H1 (cell line): ENCODE measurements at regions not wholly inside any gene's neighbourhood (a gene's known extent, or its start where the extent isn't known, plus 50 kb on each side); places are given as distances from the start of the nearest gene placed in this dataset.

Source experiments
- CTCF ChIA-PET: fragments of 300-600 bp; sonication (Branson Sonifier 250); formaldehyde crosslinking; loops from one replicate; lab custom pipeline; 2021; ENCODE audit not compliant: partially characterized antibody; lab: Charles Lee
- POLR2A ChIA-PET: fragments of 300-600 bp; sonication (Branson Sonifier 250); formaldehyde crosslinking; loops from one replicate; lab custom pipeline; 2021; ENCODE audit warnings: inconsistent platforms; ENCODE audit not compliant: partially characterized antibody; lab: Charles Lee
- DNase-seq, 2 experiments: peaks; one replicate each; pipeline versions ENCODE4 v3.0.0 to v3.0.0-alpha.2; 2010 to 2022; ENCODE audit warnings: low spot score in 2 of 2, low read depth in 1 of 2, mixed read lengths in 1 of 2
- FAIRE-seq: peaks from 2 replicates; lab custom pipeline; 2011; peaks lifted over from hg19 to GRCh38; lab: Jason Lieb, UNC
- H2AFZ ChIP-seq: 2 replicates; pipeline ENCODE4 v1.8.1; 2012; ENCODE audit warnings: low read length, inconsistent platforms
- H2AK5ac ChIP-seq: 2 replicates; pipeline ENCODE4 v1.6.1; 2013; ENCODE audit warnings: low read depth, low read length
- H2BK120ac ChIP-seq: replicated peaks from 2 replicates; pipeline ENCODE3; 2013; ENCODE audit warnings: low read depth, low read length, inconsistent platforms
- H2BK12ac ChIP-seq: 2 replicates; pipeline ENCODE4 v1.6.1; 2013; ENCODE audit warnings: low read depth, low read length
- H2BK15ac ChIP-seq: 2 replicates; pipeline ENCODE4 v1.6.1; 2013; ENCODE audit warnings: low read length
- H2BK20ac ChIP-seq: 2 replicates; pipeline ENCODE4 v1.6.1; 2013; ENCODE audit warnings: low read length
- H2BK5ac ChIP-seq: 2 replicates; pipeline ENCODE4 v1.6.1; 2013; ENCODE audit warnings: low read depth, low read length
- H3K14ac ChIP-seq: 2 replicates; pipeline ENCODE4 v1.6.1; 2013; ENCODE audit warnings: inconsistent platforms; ENCODE audit not compliant: insufficient read length
- H3K18ac ChIP-seq: 2 replicates; pipeline ENCODE4 v1.6.1; 2013; ENCODE audit warnings: low read length; ENCODE audit errors: extremely low read depth
- H3K23ac ChIP-seq: 2 replicates; pipeline ENCODE4 v1.6.1; 2013; ENCODE audit warnings: inconsistent platforms; ENCODE audit not compliant: insufficient read length
- H3K23me2 ChIP-seq: 2 replicates; pipeline ENCODE4 v1.6.1; 2013; ENCODE audit warnings: low read depth, low read length
- H3K27ac ChIP-seq: 2 replicates; pipeline ENCODE4 v1.6.1; 2011; ENCODE audit warnings: low read depth, low read length, inconsistent platforms
- H3K27me3 ChIP-seq, 4 experiments: replicated peaks in 1 of 4; 1 replicate in 1 of 4; 2 replicates in 3 of 4; pipeline versions ENCODE4 v1.6.1 to v1.8.1; 2011 to 2013; ENCODE audit warnings: low read length in 3 of 4, mild to moderate bottlenecking in 3 of 4, inconsistent platforms in 2 of 4, mixed read lengths in 2 of 4, moderate library complexity in 1 of 4; ENCODE audit not compliant: control insufficient read depth in 3 of 4, insufficient read depth in 3 of 4; ENCODE audit errors: extremely low read depth in 1 of 4
- H3K36me3 ChIP-seq, 4 experiments: 2 replicates each; pipeline versions ENCODE4 v1.6.1 to v1.8.1; 2011 to 2013; ENCODE audit warnings: mild to moderate bottlenecking in 4 of 4, low read length in 3 of 4, moderate library complexity in 2 of 4, control low read depth in 1 of 4, inconsistent platforms in 1 of 4; ENCODE audit not compliant: insufficient read depth in 4 of 4, control insufficient read depth in 2 of 4
- H3K4ac ChIP-seq: replicated peaks from 2 replicates; pipeline ENCODE3; 2013; ENCODE audit warnings: low read length, low read depth, mixed read lengths, inconsistent platforms; ENCODE audit not compliant: insufficient read length
- H3K4me1 ChIP-seq, 4 experiments: replicated peaks in 1 of 4; 1 replicate in 1 of 4; 2 replicates in 3 of 4; pipeline versions ENCODE4 v1.6.1 to v1.8.1; 2011 to 2013; ENCODE audit warnings: low read length in 3 of 4, inconsistent platforms in 2 of 4, mixed read lengths in 1 of 4; ENCODE audit not compliant: insufficient read depth in 4 of 4, control insufficient read depth in 3 of 4
- H3K4me2 ChIP-seq, 2 experiments: 2 replicates each; pipeline versions ENCODE4 v1.6.1 to v1.8.1; 2011 to 2013; ENCODE audit warnings: low read depth in 2 of 2, low read length in 2 of 2, control low read depth in 1 of 2, inconsistent platforms in 1 of 2, mild to moderate bottlenecking in 1 of 2; ENCODE audit not compliant: insufficient read depth in 1 of 2
- H3K4me3 ChIP-seq, 4 experiments: fragments of 200-600, 300-600 bp in 1 of 4; sonication (generic), shearing (Covaris generic), sonication (Bioruptor Twin) in 1 of 4; 2 replicates each; pipeline versions ENCODE4 v1.5.1 to v1.8.1; 2011 to 2016; ENCODE audit warnings: low read length in 4 of 4, low read depth in 3 of 4, control low read depth in 2 of 4, inconsistent platforms in 2 of 4, mild to moderate bottlenecking in 2 of 4, mixed read lengths in 1 of 4, moderate library complexity in 1 of 4; ENCODE audit not compliant: insufficient read depth in 2 of 4; ENCODE audit errors: extremely low read depth in 1 of 4
- H3K56ac ChIP-seq: replicated peaks from 2 replicates; pipeline ENCODE3; 2013; ENCODE audit warnings: low read depth, mild to moderate bottlenecking, mixed read lengths, low read length, inconsistent platforms; ENCODE audit not compliant: insufficient read length
- H3K79me1 ChIP-seq: 2 replicates; pipeline ENCODE4 v1.6.1; 2013; ENCODE audit warnings: low read depth, low read length, control low read depth
- H3K79me2 ChIP-seq, 2 experiments: 2 replicates each; pipeline versions ENCODE4 v1.6.1 to v1.8.1; 2012 to 2013; ENCODE audit warnings: low read length in 2 of 2, mild to moderate bottlenecking in 2 of 2, inconsistent platforms in 1 of 2; ENCODE audit not compliant: insufficient read depth in 2 of 2, control insufficient read depth in 1 of 2
- H3K9ac ChIP-seq, 4 experiments: replicated peaks in 1 of 4; 1 replicate in 1 of 4; 2 replicates in 3 of 4; pipeline versions ENCODE4 v1.6.1 to v1.8.1; 2011 to 2013; ENCODE audit warnings: low read depth in 3 of 4, low read length in 3 of 4, control low read depth in 2 of 4, mild to moderate bottlenecking in 2 of 4, moderate library complexity in 2 of 4, inconsistent platforms in 1 of 4; ENCODE audit errors: extremely low read depth in 1 of 4
- H3K9me3 ChIP-seq, 2 experiments: 2 replicates each; pipeline versions ENCODE4 v1.6.1 to v1.8.1; 2012 to 2013; ENCODE audit warnings: mild to moderate bottlenecking in 2 of 2, moderate library complexity in 2 of 2, control low read depth in 1 of 2, inconsistent platforms in 1 of 2, low read depth in 1 of 2, low read length in 1 of 2, mixed read lengths in 1 of 2; ENCODE audit not compliant: insufficient read depth in 2 of 2
- H4K20me1 ChIP-seq, 2 experiments: replicated peaks in 1 of 2; 2 replicates each; pipeline versions ENCODE3 to v1.8.1; 2011 to 2013; ENCODE audit warnings: inconsistent platforms in 2 of 2, low read length in 2 of 2, mild to moderate bottlenecking in 1 of 2; ENCODE audit not compliant: insufficient read depth in 2 of 2, control insufficient read depth in 1 of 2
- H4K5ac ChIP-seq: 2 replicates; pipeline ENCODE4 v1.6.1; 2013; ENCODE audit warnings: low read length, low read depth, mixed read lengths, inconsistent platforms; ENCODE audit not compliant: insufficient read length
- H4K8ac ChIP-seq: 2 replicates; pipeline ENCODE4 v1.8.0; 2013; ENCODE audit warnings: mild to moderate bottlenecking, moderate library complexity, low read length, inconsistent platforms; ENCODE audit not compliant: insufficient read depth; ENCODE audit errors: extremely low read depth
- H4K91ac ChIP-seq: replicated peaks from 2 replicates; pipeline ENCODE3; 2013; ENCODE audit warnings: low read length, mixed read lengths, inconsistent platforms; ENCODE audit not compliant: insufficient read length
- CTBP2 ChIP-seq: IDR thresholded peaks from 2 replicates; pipeline ENCODE4 v1.7.0; 2011; ENCODE audit warnings: borderline replicate concordance, mild to moderate bottlenecking, moderate library complexity, mixed read lengths, low read length; ENCODE audit not compliant: insufficient read depth, insufficient read length
- PHF8 ChIP-seq: fragments of 200-600 bp; sonication (generic); conservative IDR thresholded peaks from 2 replicates; pipeline ENCODE4 v1.7.1; 2012; ENCODE audit warnings: low read depth, mild to moderate bottlenecking, inconsistent platforms, low read length, moderate library complexity
- POLR2A ChIP-seq, 2 experiments: IDR thresholded peaks; 1 replicate in 1 of 2; 2 replicates in 1 of 2; pipeline ENCODE4 v1.6.1; 2011; ENCODE audit warnings: low read depth in 2 of 2, low read length in 2 of 2, mild to moderate bottlenecking in 2 of 2; ENCODE audit errors: control extremely low read depth in 1 of 2
- POLR2AphosphoS5 ChIP-seq: IDR thresholded peaks from 2 replicates; pipeline ENCODE4 v1.6.1; 2011; ENCODE audit warnings: low read depth, low read length
- RXRA ChIP-seq: IDR thresholded peaks from 2 replicates; pipeline ENCODE4 v1.6.1; 2011; ENCODE audit warnings: low read depth, mild to moderate bottlenecking, low read length, moderate library complexity; ENCODE audit not compliant: insufficient read depth
- SIRT6 ChIP-seq: IDR thresholded peaks from one replicate; pipeline ENCODE4 v1.7.1; 2012; ENCODE audit warnings: low read length, inconsistent platforms
- SIX5 ChIP-seq: IDR thresholded peaks from 2 replicates; pipeline ENCODE4 v1.6.1; 2011; ENCODE audit warnings: mild to moderate bottlenecking, low read depth, low read length
- SUZ12 ChIP-seq: fragments of 200-600 bp; sonication (generic); IDR thresholded peaks from 2 replicates; pipeline ENCODE4 v1.6.1; 2012; ENCODE audit warnings: mild to moderate bottlenecking, inconsistent platforms, low read length, moderate library complexity, mixed read lengths
- TAF1 ChIP-seq: IDR thresholded peaks from 2 replicates; pipeline ENCODE4 v1.6.1; 2011; ENCODE audit warnings: mild to moderate bottlenecking, low read depth, low read length
- TBP ChIP-seq: IDR thresholded peaks from 2 replicates; pipeline ENCODE4 v1.6.1; 2011; ENCODE audit warnings: low read depth, low read length, improper control_type of control experiment
- whole genome bisulfite sequencing, 2 experiments: shearing (Covaris generic) in 1 of 2; methylation state at CpG; one replicate each; pipeline versions ENCODE4 v1.1.6 to v1.1.7; 2013 to 2015; ENCODE audit warnings: low lambda C conversion rate in 2 of 2, mixed read lengths in 2 of 2, inconsistent platforms in 1 of 2, low coverage in 1 of 2, missing lambda C conversion rate in 1 of 2; ENCODE audit not compliant: insufficient replicate concordance in 2 of 2, insufficient coverage in 1 of 2, insufficient read length in 1 of 2; ENCODE audit errors: extremely low coverage in 1 of 2, missing lambda C conversion rate in 1 of 2; 5-methylcytosine and 5-hydroxymethylcytosine counted together
- TF ChIP-seq, protein P1 (sequence below): IDR thresholded peaks from 2 replicates; pipeline ENCODE4 v1.6.1; 2012; ENCODE audit warnings: inconsistent platforms
- TF ChIP-seq, protein P2 (sequence below): IDR thresholded peaks from 2 replicates; pipeline ENCODE4 v1.6.1; 2011; ENCODE audit warnings: low read depth, mild to moderate bottlenecking, low read length; ENCODE audit not compliant: insufficient read depth
- TF ChIP-seq, protein P3 (sequence below): IDR thresholded peaks from 2 replicates; pipeline ENCODE4 v1.6.1; 2012; ENCODE audit warnings: low read length, inconsistent platforms

GRCh38 chr5:33284681-33285080, 156.1 kb upstream of the TARS1 start:
- no peaks in the 10 kb centered on the region for H3K79me1 ChIP-seq
- H3K56ac ChIP-seq = no peak overlapping the region
- ChIA-PET CTCF (interaction anchor here (0.6 kb wide), 1 partner anchor 49 kb away, joined by 3 read pairs; no protein-coding TSS in a partner anchor), POLR2A (no interaction called here)
- H2BK20ac ChIP-seq = no peak overlapping the region
- H2BK120ac ChIP-seq = no peak overlapping the region
- no peaks in the 10 kb centered on the region for H3K27me3 ChIP-seq
- no peak overlapping the region for H3K4me3 ChIP-seq
- H2BK12ac ChIP-seq = no peak overlapping the region
- no peak overlapping the region for H2AK5ac ChIP-seq
- H3K4me1 ChIP-seq = no peaks in the 10 kb centered on the region
- no peak overlapping the region for H2BK15ac ChIP-seq
- no peak overlapping the region for H3K27ac ChIP-seq
- H4K91ac ChIP-seq = no peak overlapping the region
- no peaks in the 10 kb centered on the region for H4K20me1 ChIP-seq
- WGBS, 2 experiments = 91% methylated on average over 3 of the region's 3 CpGs; no CpG with 5 or more reads in 1 of the 2 experiments
- H3K23ac ChIP-seq = no peak overlapping the region
- FAIRE-seq (no peak), DNase-seq (no peak)
- no peaks in the 10 kb centered on the region for H3K79me2 ChIP-seq
- H3K23me2 ChIP-seq = no peaks in the 10 kb centered on the region
- H3K9ac ChIP-seq = no peak overlapping the region
- H3K14ac ChIP-seq = no peak overlapping the region
- H3K4ac ChIP-seq = no peak overlapping the region
- H3K4me2 ChIP-seq = no peak overlapping the region
- H2AFZ ChIP-seq = peak overlapping the region; percentile 5; the same call in 1 of the 2 replicates
- H3K36me3 ChIP-seq = no peaks in the 10 kb centered on the region
- H4K5ac ChIP-seq = no peak overlapping the region
- no peak for TF ChIP-seq TAF1
- no peak for TF ChIP-seq TBP
- no peak for TF ChIP-seq SUZ12
- TF ChIP-seq, protein P1, sequence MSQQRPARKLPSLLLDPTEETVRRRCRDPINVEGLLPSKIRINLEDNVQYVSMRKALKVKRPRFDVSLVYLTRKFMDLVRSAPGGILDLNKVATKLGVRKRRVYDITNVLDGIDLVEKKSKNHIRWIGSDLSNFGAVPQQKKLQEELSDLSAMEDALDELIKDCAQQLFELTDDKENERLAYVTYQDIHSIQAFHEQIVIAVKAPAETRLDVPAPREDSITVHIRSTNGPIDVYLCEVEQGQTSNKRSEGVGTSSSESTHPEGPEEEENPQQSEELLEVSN = no peak
- no peak for TF ChIP-seq RXRA
- TF ChIP-seq PHF8 = no peak
- no peak for TF ChIP-seq POLR2AphosphoS5
- no peak for TF ChIP-seq SIRT6
- TF ChIP-seq SIX5 = no peak
- no peak for TF ChIP-seq CTBP2
- TF ChIP-seq, protein P2, sequence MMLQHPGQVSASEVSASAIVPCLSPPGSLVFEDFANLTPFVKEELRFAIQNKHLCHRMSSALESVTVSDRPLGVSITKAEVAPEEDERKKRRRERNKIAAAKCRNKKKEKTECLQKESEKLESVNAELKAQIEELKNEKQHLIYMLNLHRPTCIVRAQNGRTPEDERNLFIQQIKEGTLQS = no peak
- TF ChIP-seq POLR2A (IDR thresholded peaks at IDR 0.05; ENCODE audit: control extremely low read depth in 1 of 2, low read depth in 2 of 2, low read length in 2 of 2) = no peak
- TF ChIP-seq, protein P3, sequence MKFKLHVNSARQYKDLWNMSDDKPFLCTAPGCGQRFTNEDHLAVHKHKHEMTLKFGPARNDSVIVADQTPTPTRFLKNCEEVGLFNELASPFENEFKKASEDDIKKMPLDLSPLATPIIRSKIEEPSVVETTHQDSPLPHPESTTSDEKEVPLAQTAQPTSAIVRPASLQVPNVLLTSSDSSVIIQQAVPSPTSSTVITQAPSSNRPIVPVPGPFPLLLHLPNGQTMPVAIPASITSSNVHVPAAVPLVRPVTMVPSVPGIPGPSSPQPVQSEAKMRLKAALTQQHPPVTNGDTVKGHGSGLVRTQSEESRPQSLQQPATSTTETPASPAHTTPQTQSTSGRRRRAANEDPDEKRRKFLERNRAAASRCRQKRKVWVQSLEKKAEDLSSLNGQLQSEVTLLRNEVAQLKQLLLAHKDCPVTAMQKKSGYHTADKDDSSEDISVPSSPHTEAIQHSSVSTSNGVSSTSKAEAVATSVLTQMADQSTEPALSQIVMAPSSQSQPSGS = no peak
- no peaks in the 10 kb centered on the region for H3K9me3 ChIP-seq
- H3K18ac ChIP-seq = no peak overlapping the region
- H4K8ac ChIP-seq = no peak overlapping the region
- no peak overlapping the region for H2BK5ac ChIP-seq
